GM08714 (cell line): ENCODE measurements at regions not wholly inside any gene's neighbourhood (a gene's known extent, or its start where the extent isn't known, plus 50 kb on each side); places are given as distances from the start of the nearest gene placed in this dataset.

Source experiments
- H3K4me3 ChIP-seq: fragments of 200-500 bp; sonication (Bioruptor generic); 2 replicates; pipeline ENCODE4 v1.5.1; 2014; ENCODE audit warnings: mild to moderate bottlenecking, low read length, inconsistent platforms
- ZNF274 ChIP-seq: IDR thresholded peaks from 2 replicates; pipeline ENCODE4 v1.6.1; 2012; ENCODE audit warnings: mild to moderate bottlenecking, low read depth, low read length

GRCh38 chr9:108710424-108710823 lies 145.4 kb downstream of the ACTL7B start:
- no peak for TF ChIP-seq ZNF274
- H3K4me3 ChIP-seq = no peak overlapping the region

- no peak overlapping the region for H3K4me3 ChIP-seq
- no peak for TF ChIP-seq ZNF274
Measured at GRCh38 chr9:108709997-108710396, 145.8 kb downstream of the ACTL7B start.

- TF ChIP-seq ZNF274 = no peak
- H3K4me3 ChIP-seq = no peak overlapping the region
Measured at GRCh38 chr9:108709126-108709525, 146.7 kb downstream of the ACTL7B start.

- TF ChIP-seq ZNF274 = no peak
Measured at GRCh38 chr9:108708448-108708847, 147.3 kb downstream of the ACTL7B start.

GRCh38 chr9:108707120-108707519 lies 148.7 kb downstream of the ACTL7B start:
- no peak overlapping the region for H3K4me3 ChIP-seq
- TF ChIP-seq ZNF274 = no peak

More at GRCh38 chr9:108708448-108708847, 147.3 kb downstream of the ACTL7B start:
- H3K4me3 ChIP-seq = no peak overlapping the region

- TF ChIP-seq ZNF274 = no peak
- H3K4me3 ChIP-seq = no peak overlapping the region
Measured at GRCh38 chr9:108704156-108704852, 151.5 kb downstream of the ACTL7B start.

- TF ChIP-seq ZNF274 = no peak
- no peak overlapping the region for H3K4me3 ChIP-seq
Measured at GRCh38 chr9:108703429-108703828, 152.4 kb downstream of the ACTL7B start.

GRCh38 chr9:108702681-108703080 lies 153.1 kb downstream of the ACTL7B start:
- no peak overlapping the region for H3K4me3 ChIP-seq
- no peak for TF ChIP-seq ZNF274

- TF ChIP-seq ZNF274 = no peak
Measured at GRCh38 chr9:108698801-108699200, 157.0 kb downstream of the ACTL7B start.

GRCh38 chr9:108698231-108698630 lies 157.6 kb downstream of the ACTL7B start:
- no peak overlapping the region for H3K4me3 ChIP-seq
- TF ChIP-seq ZNF274 = no peak

More at GRCh38 chr9:108698801-108699200, 157.0 kb downstream of the ACTL7B start:
- no peak overlapping the region for H3K4me3 ChIP-seq

- no peak for TF ChIP-seq ZNF274
- H3K4me3 ChIP-seq = no peak overlapping the region
Measured at GRCh38 chr9:108696156-108696555, 159.6 kb downstream of the ACTL7B start.

- no peak overlapping the region for H3K4me3 ChIP-seq
- no peak for TF ChIP-seq ZNF274
Measured at GRCh38 chr9:108694170-108694569, 161.6 kb downstream of the ACTL7B start.

GRCh38 chr9:108691614-108692013 lies 164.2 kb downstream of the ACTL7B start:
- H3K4me3 ChIP-seq = no peak overlapping the region
- no peak for TF ChIP-seq ZNF274

- H3K4me3 ChIP-seq = no peak overlapping the region
- TF ChIP-seq ZNF274 = no peak
Measured at GRCh38 chr9:108688676-108689075, 167.1 kb downstream of the ACTL7B start.

GRCh38 chr9:108688051-108688450 lies 167.7 kb downstream of the ACTL7B start:
- TF ChIP-seq ZNF274 = no peak
- H3K4me3 ChIP-seq = no peak overlapping the region
